ES-I3 (cell line): ENCODE measurements at regions not wholly inside any gene's neighbourhood (a gene's known extent, or its start where the extent isn't known, plus 50 kb on each side); places are given as distances from the start of the nearest gene placed in this dataset.
"Not testable (repeated sequence)": the region's sequence is repeated elsewhere in the genome, so short reads cannot be mapped to it uniquely, and the experiment has no call there.

ENCODE experiments used
- H3K36me3 ChIP-seq: 2 replicates; pipeline ENCODE4 v1.6.1; 2013; ENCODE audit warnings: mild to moderate bottlenecking, low read length, control low read depth, moderate library complexity; ENCODE audit not compliant: insufficient read depth
- H3K4me1 ChIP-seq: 2 replicates; pipeline ENCODE4 v1.6.1; 2013; ENCODE audit warnings: mild to moderate bottlenecking, control low read depth, low read length; ENCODE audit not compliant: insufficient read depth
- H3K9ac ChIP-seq: 2 replicates; pipeline ENCODE4 v1.6.1; 2013; ENCODE audit warnings: low read depth, mild to moderate bottlenecking, low read length, moderate library complexity
- H3K9me3 ChIP-seq: 2 replicates; pipeline ENCODE4 v1.6.1; 2013; ENCODE audit warnings: mild to moderate bottlenecking, low read length, moderate library complexity; ENCODE audit not compliant: control insufficient read depth, insufficient read depth

- Histone ChIP-seq H3K9ac (no peak overlapping the region), H3K9me3 (no peaks in the 10 kb centered on the region), H3K36me3 (peaks cover 6% of the 10 kb centered on the region), H3K4me1 (peaks cover 74% of the 10 kb centered on the region)
Observed at GRCh38 chrX:45807572-45808425, 607.1 kb upstream of the DIPK2B start.

DNA sequence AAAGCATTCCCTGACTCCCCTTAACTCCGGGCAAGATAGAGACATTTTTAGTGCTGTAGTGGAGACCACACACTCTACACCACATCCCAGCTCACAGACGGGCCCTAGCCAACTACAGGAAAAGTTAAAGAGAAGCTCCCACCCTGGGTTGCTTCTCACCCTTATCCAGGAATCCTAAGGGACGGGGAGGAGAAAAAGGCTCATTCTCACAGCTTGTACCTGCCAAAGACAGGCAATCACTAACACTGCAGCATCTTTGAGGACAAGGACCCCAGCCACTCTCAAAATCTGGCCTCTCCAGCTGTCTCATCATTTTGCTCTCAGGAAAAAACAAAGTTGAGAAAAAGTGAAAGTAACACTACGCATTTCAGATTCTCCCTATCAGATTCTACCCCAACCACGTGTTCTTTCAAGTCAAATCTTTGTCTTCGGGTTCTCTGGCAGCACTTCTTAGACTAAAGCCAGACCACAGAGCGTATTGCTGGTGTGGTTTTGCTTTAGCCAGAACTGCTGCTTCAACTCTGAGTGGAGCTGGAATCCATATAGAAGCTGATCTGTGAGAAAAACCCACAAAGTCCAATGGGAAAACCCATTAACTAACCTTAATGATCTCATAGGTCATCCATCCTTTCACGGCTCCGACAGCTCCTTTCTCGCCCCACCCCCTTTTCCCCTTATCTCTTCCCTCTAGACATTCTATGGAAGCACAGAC, 605.9 kb upstream of the DIPK2B start:
- Histone ChIP-seq H3K9me3 (no peaks in the 10 kb centered on the region), H3K9ac (no peak overlapping the region), H3K4me1 (peaks cover 84% of the 10 kb centered on the region), H3K36me3 (peaks cover 5% of the 10 kb centered on the region)

DNA sequence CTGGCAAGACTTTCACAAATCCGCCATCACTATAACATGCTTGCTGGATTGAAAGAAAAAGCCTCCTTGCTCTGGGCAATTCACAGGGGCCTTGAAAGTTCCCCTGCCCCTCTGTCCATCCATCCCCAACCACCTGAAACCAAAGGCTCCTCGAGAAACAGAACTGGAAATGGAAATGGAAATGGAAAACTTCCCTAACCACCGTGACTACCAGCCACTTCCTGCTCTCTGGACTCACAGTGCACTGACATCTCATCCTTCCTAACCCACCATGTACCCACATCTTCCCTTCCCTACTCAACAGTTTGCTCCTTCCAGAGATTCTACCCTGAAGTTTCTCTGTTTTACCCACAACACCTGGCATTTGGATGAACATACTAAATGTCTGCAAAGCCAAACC, 603.6 kb upstream of the DIPK2B start:
- Histone ChIP-seq H3K4me1 (peaks cover 82% of the 10 kb centered on the region), H3K9me3 (no peaks in the 10 kb centered on the region), H3K9ac (no peak overlapping the region), H3K36me3 (peaks cover 5% of the 10 kb centered on the region)

GRCh38 chrX:45803383-45803921, 602.8 kb upstream of the DIPK2B start:
- Histone ChIP-seq H3K9me3 (no peaks in the 10 kb centered on the region), H3K4me1 (peaks cover 81% of the 10 kb centered on the region), H3K36me3 (peaks cover 2% of the 10 kb centered on the region; the same call in 1 of the 2 replicates), H3K9ac (no peak overlapping the region)

- Histone ChIP-seq H3K4me1 (peaks cover 64% of the 10 kb centered on the region), H3K9me3 (no peaks in the 10 kb centered on the region), H3K9ac (no peak overlapping the region), H3K36me3 (peaks cover 2% of the 10 kb centered on the region; the same call in 1 of the 2 replicates)
Observed at GRCh38 chrX:45801554-45801953, 600.9 kb upstream of the DIPK2B start.

DNA sequence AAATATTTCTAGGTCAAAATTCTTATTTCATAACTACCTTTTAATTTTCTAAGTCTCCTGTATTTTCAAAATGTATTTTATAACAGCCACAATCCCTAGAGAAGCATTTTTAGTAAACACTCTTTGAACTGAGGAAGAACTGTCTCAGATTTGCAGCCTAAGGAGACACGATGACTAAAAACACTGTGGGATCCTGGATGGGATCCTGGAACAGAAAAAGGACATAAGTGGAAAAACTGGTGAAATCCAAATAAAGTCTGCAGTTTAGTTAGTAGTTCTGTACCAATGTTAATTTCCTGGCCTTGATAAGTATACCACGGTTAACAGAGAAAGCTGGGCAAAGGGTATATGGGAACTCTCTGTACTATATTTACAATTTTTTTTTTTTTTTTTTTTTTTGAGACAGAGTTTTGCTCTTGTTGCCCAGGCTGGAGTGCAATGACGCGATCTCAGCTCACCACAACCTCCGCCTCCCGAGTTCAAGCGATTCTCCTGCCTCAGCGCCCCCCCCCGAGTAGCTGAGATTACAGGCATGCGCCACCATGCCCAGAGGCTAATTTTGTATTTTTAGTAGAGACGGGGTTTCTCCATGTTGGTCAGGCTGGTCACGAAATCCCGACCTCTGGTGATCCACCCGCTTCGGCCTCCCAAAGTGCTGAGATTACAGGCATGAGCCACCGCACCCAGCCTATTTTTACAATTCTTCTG, 600.2 kb upstream of the DIPK2B start:
- not testable (repeated sequence) for H3K9ac ChIP-seq
- H3K4me1 ChIP-seq: peaks cover 60% of the 10 kb centered on the region

GRCh38 chrX:45799576-45799975, 598.9 kb upstream of the DIPK2B start:
- peaks cover 2% of the 10 kb centered on the region for H3K36me3 ChIP-seq
- peaks cover 2% of the 10 kb centered on the region; the same call in 1 of the 2 replicates for H3K9me3 ChIP-seq
- peaks cover 55% of the 10 kb centered on the region for H3K4me1 ChIP-seq
- H3K9ac ChIP-seq: no peak overlapping the region

More for the DNA sequence above, 600.2 kb upstream of the DIPK2B start:
- not testable (repeated sequence) for H3K9me3 ChIP-seq, H3K36me3 ChIP-seq

GRCh38 chrX:45795546-45795945, 594.9 kb upstream of the DIPK2B start:
- Histone ChIP-seq H3K9ac (no peak overlapping the region), H3K4me1 (peaks cover 21% of the 10 kb centered on the region), H3K36me3 (peaks cover 2% of the 10 kb centered on the region), H3K9me3 (peaks cover 2% of the 10 kb centered on the region; the same call in 1 of the 2 replicates)

DNA sequence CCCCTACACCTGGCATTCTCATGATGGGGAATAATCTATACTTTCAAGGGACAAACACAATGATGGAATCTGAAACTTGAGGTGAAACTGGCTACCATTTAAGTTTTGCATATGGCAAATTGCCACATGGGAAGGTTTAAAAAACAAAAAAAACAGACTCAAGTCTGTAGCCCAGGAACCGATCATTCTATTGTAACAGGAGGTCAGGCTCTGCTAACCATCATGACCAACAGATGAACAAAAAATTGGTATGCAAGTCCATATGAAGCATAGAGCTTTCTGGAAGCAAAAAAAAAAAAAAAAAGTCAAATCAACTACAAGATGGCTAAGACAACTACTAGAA, 594.3 kb upstream of the DIPK2B start:
- peaks cover 2% of the 10 kb centered on the region for H3K36me3 ChIP-seq
- H3K9ac ChIP-seq: no peak overlapping the region
- peaks cover 22% of the 10 kb centered on the region for H3K4me1 ChIP-seq
- peaks cover 2% of the 10 kb centered on the region; the same call in 1 of the 2 replicates for H3K9me3 ChIP-seq

DNA sequence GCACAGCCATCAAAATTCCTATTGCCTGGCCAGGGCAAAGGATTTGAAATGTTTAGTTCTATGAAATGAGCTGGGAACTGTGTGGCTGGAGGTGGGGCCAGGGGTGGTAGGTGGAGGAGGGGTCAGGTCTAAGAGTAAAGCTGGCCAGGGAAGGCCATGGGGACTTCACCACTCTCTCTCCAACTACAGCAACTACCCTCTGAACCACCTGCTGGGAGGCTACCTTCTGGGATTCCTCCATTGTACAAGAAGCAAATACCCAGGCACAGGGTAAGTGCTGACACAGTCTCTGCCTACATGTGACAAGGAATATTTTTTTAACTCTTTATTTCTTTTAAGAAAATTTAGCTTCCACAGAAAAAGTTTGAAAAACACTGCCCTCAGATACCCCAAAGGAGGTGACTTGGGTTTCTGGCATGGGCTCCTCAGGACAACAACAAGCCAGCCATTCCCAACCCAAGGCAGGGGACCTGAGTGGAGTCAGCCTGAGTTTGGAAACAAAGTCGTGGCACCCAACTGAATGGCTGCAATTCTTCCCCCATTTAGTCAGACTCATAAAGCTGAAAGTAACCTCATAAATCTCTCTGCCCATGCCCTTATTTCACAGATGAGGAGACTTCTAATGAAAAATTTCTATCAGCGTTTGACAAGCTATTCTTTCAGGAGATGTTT, 593.8 kb upstream of the DIPK2B start:
- H3K36me3 ChIP-seq: peaks cover 2% of the 10 kb centered on the region
- H3K9ac ChIP-seq: no peak overlapping the region
- H3K4me1 ChIP-seq: peaks cover 23% of the 10 kb centered on the region
- peaks cover 2% of the 10 kb centered on the region; the same call in 1 of the 2 replicates for H3K9me3 ChIP-seq

- no peaks in the 10 kb centered on the region; the same call in 1 of the 2 replicates for H3K36me3 ChIP-seq
- no peak overlapping the region for H3K9ac ChIP-seq
- H3K4me1 ChIP-seq: peaks cover 34% of the 10 kb centered on the region
- no peaks in the 10 kb centered on the region for H3K9me3 ChIP-seq
Observed at GRCh38 chrX:45788941-45789348, 588.3 kb upstream of the DIPK2B start.

DNA sequence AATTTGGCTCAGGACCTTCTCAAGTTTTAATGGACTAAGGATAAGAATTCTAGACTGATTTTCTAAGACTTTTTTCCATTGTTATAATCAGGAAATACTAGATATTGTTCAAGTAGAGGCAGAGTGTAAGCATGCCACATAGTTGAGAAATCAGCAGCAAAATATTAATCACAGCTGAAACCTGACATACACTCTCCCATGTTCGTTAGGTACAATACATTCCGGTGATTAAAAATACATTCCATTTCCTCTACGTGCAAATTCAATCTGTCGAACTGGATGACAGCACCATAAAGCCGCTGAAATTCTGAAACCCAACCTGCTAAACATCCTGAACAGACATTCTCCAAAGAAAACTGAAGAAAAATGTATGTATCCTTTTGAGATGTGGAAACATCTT, 587.6 kb upstream of the DIPK2B start:
- H3K36me3 ChIP-seq: no peaks in the 10 kb centered on the region; the same call in 1 of the 2 replicates
- H3K9me3 ChIP-seq: no peaks in the 10 kb centered on the region
- H3K4me1 ChIP-seq: peaks cover 34% of the 10 kb centered on the region
- no peak overlapping the region for H3K9ac ChIP-seq

- Histone ChIP-seq H3K4me1 (peaks cover 33% of the 10 kb centered on the region), H3K9me3 (no peaks in the 10 kb centered on the region)
Observed at GRCh38 chrX:45784590-45784989, 583.9 kb upstream of the DIPK2B start.

DNA sequence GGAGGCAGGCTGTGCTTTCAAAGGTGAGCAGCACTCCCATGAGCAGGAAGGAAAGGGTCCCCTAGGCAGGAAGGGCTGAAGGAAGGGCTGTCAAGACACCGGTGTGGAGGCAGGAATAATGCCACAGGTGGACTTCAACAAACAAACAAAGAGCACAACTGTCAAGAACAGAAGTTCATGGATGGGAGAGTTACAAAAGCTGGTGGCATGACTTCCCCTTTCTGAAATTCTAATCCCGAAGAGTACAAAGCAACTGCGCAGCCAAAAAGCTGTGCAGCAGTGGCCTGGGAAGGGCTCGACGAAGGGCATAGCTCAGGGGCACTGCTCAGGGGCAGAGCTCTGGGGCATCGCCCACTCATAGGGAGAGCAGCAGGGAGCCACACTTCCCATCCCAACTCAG, 582.3 kb upstream of the DIPK2B start:
- no peak overlapping the region for H3K9ac ChIP-seq
- no peaks in the 10 kb centered on the region for H3K9me3 ChIP-seq
- peaks cover 23% of the 10 kb centered on the region for H3K4me1 ChIP-seq
- peaks cover 5% of the 10 kb centered on the region; the same call in 1 of the 2 replicates for H3K36me3 ChIP-seq

More at GRCh38 chrX:45784590-45784989, 583.9 kb upstream of the DIPK2B start:
- Histone ChIP-seq H3K36me3 (peaks cover 5% of the 10 kb centered on the region; the same call in 1 of the 2 replicates), H3K9ac (no peak overlapping the region)
